ENCODE measurements at regions not wholly inside any gene's neighbourhood (a gene's known extent, or its start where the extent isn't known, plus 50 kb on each side); places are given as distances from the start of the nearest gene placed in this dataset.

DNA sequence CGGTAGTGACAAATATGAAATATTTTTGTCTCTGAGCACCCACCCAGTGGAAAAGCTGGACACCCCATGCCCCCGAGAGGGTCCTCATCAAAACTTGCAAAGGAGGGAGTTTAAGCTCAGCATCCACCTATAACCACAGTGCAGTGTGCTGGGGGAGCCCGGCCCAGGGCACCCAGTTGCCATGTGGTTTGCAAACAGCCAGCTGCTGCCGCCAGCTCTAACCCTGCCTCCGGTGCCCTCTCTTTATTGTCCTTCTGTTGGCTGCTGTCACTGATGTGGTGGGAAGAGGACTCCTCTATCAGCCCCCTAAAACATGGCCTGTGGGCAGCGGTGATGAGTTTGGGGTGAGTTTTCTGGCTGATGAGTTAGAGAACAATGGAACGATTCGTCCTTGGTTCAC is 160.9 kb upstream of the MVB12B start:
- no peak for DNase-seq (ENCODE audit: low read depth)
- TF ChIP-seq CTCF (IDR thresholded peaks at IDR 0.05; ENCODE audit: low read length, missing control alignments): no peak

GRCh38 chr9:126166291-126166690 is 160.3 kb upstream of the MVB12B start:
- H3K4me3 ChIP-seq (replicated peaks; ENCODE audit: low read depth, low read length): no peak overlapping the region
- no peak for TF ChIP-seq CTCF (IDR thresholded peaks at IDR 0.05; ENCODE audit: low read length, missing control alignments)
- DNase-seq (ENCODE audit: low read depth): no peak

More for the DNA sequence above, 160.9 kb upstream of the MVB12B start:
- no peak overlapping the region for H3K4me3 ChIP-seq (replicated peaks; ENCODE audit: low read depth, low read length)

DNA sequence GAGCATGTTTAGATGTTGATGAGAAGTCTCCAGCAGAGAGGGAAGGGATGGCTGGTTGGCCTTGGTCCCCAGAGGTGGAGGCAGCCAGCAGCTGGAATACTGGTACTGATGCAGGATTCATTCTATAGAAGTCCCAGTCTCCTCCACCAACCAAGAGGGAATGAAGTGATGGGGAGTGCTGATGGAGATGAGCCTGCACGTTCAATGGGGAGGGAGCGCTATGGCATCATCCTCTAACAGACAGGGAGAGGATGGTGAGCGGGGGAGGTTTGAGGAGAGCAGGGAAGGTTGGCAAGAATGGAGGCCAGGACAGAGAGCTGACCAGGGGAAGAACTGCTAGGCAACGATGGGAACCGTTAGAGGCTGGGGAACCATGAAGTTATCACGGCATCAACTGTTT is 159.8 kb upstream of the MVB12B start:
- TF ChIP-seq CTCF (IDR thresholded peaks at IDR 0.05; ENCODE audit: low read length, missing control alignments): no peak
- H3K4me3 ChIP-seq (replicated peaks; ENCODE audit: low read depth, low read length): no peak overlapping the region

DNA sequence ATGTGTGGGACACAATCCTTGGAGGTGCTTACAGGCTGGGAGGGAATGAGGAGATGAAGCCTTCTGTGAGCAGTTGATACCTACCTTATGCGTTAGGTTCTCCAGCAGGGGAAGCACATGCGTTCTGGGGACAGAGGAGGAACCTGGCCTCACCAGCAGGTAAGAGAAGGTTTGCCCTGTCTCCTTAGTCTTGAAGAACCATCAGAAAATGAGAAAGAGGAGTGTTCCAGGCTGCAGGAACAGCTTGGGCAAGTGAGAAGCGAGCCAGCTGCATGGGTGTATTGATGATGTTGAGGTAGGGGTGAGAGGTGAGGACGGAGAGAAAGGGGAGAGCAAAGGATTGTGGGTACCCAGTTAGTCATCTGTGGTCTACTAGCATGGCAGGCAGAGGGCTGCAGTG is 156.9 kb upstream of the MVB12B start:
- TF ChIP-seq CTCF (IDR thresholded peaks at IDR 0.05; ENCODE audit: low read length, missing control alignments): no peak
- H3K4me3 ChIP-seq (replicated peaks; ENCODE audit: low read depth, low read length): no peak overlapping the region
- DNase-seq (ENCODE audit: low read depth): no peak

More for the DNA sequence above, 159.8 kb upstream of the MVB12B start:
- no peak for DNase-seq (ENCODE audit: low read depth)

- no peak for TF ChIP-seq CTCF (IDR thresholded peaks at IDR 0.05; ENCODE audit: low read length, missing control alignments)
- DNase-seq (ENCODE audit: low read depth): no peak
- H3K4me3 ChIP-seq (replicated peaks; ENCODE audit: low read depth, low read length): no peak overlapping the region
Observed at GRCh38 chr9:126170286-126170823, 156.3 kb upstream of the MVB12B start.

GRCh38 chr9:126171641-126172040 is 155.0 kb upstream of the MVB12B start:
- TF ChIP-seq CTCF (IDR thresholded peaks at IDR 0.05; ENCODE audit: low read length, missing control alignments): no peak
- DNase-seq (ENCODE audit: low read depth): no peak
- no peak overlapping the region for H3K4me3 ChIP-seq (replicated peaks; ENCODE audit: low read depth, low read length)

DNA sequence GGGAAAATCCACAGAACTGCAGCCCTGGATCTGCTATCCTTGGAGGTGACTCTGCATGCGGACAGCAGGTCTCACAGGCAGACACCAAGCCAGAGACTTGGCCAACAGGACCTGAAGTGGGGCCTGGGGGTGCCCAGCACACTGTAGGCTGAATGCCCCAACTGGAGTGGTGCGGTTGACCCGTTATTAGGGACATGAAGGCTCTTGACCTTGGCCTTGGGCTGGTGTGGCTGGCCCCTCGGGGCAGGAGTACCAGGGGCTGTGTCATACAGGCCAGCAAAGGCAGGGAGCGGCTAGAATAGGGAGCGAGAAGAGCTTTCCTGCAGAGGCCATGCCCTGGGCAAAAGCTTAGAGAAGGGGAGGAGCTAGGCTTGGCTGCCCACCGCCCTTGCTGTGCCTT is 153.2 kb upstream of the MVB12B start:
- H3K4me3 ChIP-seq (replicated peaks; ENCODE audit: low read depth, low read length): no peak overlapping the region
- no peak for TF ChIP-seq CTCF (IDR thresholded peaks at IDR 0.05; ENCODE audit: low read length, missing control alignments)
- DNase-seq (ENCODE audit: low read depth): no peak
